Left ventricle myocardium inferior (tissue), 1 donor: ENCODE measurements at regions not wholly inside any gene's neighbourhood (a gene's known extent, or its start where the extent isn't known, plus 50 kb on each side); places are given as distances from the start of the nearest gene placed in this dataset.

Experiments
- DNase-seq: peaks from one replicate; pipeline ENCODE4 v3.0.0-alpha.2; 2020
- H3K27ac ChIP-seq: fragments of 200-600 bp; replicated peaks from 2 replicates; pipeline ENCODE4 v1.8.0; 2021
- H3K27me3 ChIP-seq: fragments of 200-600 bp; 2 replicates; pipeline ENCODE4 v1.8.0; 2021; ENCODE audit warnings: low read depth
- H3K36me3 ChIP-seq: fragments of 200-600 bp; 2 replicates; pipeline ENCODE4 v1.8.0; 2021
- H3K4me1 ChIP-seq: fragments of 200-600 bp; 2 replicates; pipeline ENCODE4 v1.8.0; 2021
- H3K4me3 ChIP-seq: fragments of 200-600 bp; 2 replicates; pipeline ENCODE4 v1.8.0; 2021; ENCODE audit warnings: mild to moderate bottlenecking, moderate library complexity
- H3K9me3 ChIP-seq: fragments of 200-600 bp; replicated peaks from 2 replicates; pipeline ENCODE4 v1.8.0; 2021
- intact Hi-C: fragments of 100-400 bp; cut with micrococcal nuclease; formaldehyde crosslinking; loops from one replicate; pipeline ENCODE4 v1.11.0; 2022
- TF ChIP-seq, protein P1 (sequence below): fragments of 200-600 bp; IDR thresholded peaks from 2 replicates; pipeline ENCODE4 v1.8.0; 2021; ENCODE audit warnings: antibody characterized with exemption, mild to moderate bottlenecking, borderline replicate concordance
- donor health status: DM: no; HTN: yes; CAD: no; lungs with severe emphysema.

DNA sequence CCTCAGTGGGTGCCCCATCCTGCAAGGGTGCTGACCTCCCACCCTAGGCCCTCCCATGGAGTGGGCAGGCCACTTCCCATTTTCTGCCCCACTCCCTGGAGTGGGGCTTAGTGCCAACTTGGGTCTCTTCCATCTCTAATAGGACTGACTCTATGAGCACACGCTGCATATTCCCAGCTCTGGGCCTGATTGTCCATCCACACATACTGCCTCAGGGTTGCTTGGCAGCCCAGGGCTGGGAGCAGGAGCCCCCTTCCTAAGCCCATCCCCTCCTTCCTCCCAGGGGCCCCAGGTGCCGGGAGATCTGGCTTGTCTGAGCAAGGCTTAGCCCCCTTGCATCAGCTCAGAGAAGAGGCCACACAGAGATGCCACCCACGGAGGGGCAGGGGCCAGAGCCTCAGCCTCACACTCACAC, 55.1 kb downstream of the PJA1 start:
- Histone ChIP-seq H3K9me3 (no peaks in the 10 kb centered on the region), H3K27ac (no peak overlapping the region), H3K27me3 (no peaks in the 10 kb centered on the region), H3K4me1 (no peaks in the 10 kb centered on the region), H3K4me3 (no peak overlapping the region), H3K36me3 (no peaks in the 10 kb centered on the region)
- DNase-seq, result no peak
- intact Hi-C loops, result no loop called here
- TF ChIP-seq, protein P1, sequence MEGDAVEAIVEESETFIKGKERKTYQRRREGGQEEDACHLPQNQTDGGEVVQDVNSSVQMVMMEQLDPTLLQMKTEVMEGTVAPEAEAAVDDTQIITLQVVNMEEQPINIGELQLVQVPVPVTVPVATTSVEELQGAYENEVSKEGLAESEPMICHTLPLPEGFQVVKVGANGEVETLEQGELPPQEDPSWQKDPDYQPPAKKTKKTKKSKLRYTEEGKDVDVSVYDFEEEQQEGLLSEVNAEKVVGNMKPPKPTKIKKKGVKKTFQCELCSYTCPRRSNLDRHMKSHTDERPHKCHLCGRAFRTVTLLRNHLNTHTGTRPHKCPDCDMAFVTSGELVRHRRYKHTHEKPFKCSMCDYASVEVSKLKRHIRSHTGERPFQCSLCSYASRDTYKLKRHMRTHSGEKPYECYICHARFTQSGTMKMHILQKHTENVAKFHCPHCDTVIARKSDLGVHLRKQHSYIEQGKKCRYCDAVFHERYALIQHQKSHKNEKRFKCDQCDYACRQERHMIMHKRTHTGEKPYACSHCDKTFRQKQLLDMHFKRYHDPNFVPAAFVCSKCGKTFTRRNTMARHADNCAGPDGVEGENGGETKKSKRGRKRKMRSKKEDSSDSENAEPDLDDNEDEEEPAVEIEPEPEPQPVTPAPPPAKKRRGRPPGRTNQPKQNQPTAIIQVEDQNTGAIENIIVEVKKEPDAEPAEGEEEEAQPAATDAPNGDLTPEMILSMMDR, result no peak

DNA sequence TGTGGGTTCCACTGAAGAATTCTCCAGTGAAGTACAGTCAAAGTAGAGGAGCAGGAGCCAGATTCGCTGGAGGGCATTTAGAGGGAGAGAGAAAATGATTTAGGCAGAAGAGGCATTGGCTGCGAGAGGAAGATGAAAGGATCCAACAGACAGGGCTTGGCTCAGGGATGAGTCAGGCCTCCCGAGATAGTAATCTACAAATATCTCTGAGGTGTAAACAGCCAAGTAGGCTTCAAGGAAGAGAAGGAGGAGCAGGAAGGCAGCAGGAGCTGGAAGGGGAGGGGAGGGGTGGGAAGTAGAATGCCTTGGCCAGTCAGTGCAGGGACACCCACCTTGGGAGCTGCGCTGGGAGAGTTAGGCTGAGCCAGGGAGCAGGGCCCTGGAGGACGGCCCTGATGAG, 55.5 kb downstream of the PJA1 start:
- DNase-seq, result no peak
- intact Hi-C loops, result no loop called here
- Histone ChIP-seq H3K4me3 (no peak overlapping the region), H3K27me3 (no peaks in the 10 kb centered on the region), H3K27ac (no peak overlapping the region), H3K9me3 (no peaks in the 10 kb centered on the region), H3K36me3 (no peaks in the 10 kb centered on the region), H3K4me1 (no peaks in the 10 kb centered on the region)
- TF ChIP-seq, protein P1, result no peak

DNA sequence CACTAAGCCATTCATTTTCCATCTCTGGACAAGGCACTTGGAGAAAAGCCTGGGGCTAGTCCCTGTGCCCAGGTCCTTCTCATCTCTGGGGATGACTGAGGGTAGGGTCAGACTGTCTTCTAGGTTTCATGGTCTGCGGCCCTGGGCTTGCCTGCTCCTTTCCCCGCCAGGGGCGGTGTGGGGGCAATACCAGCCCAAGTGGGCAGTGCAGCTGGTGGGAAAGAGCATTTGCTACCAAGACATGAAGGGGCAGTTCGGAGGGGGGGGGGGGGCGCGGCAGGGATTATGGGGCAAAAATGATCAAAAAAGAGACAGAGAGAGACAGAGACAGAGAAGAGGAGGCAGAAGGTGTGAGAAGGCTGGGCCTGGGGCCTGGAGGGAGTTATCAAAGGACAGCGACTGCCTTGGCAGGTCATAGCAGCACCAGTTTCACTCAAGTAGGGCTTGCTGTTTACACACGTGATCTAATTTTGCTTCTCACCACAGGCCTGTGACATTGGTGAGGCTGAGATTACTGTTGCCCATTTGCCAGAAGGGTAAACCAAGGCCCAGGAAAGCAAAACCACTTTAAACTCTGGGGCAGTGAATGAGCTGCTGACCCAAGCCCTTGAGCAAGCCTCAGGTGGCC, 56.1 kb downstream of the PJA1 start:
- Histone ChIP-seq H3K27me3 (no peaks in the 10 kb centered on the region), H3K36me3 (no peaks in the 10 kb centered on the region), H3K9me3 (no peaks in the 10 kb centered on the region), H3K4me1 (no peaks in the 10 kb centered on the region), H3K4me3 (no peak overlapping the region), H3K27ac (no peak overlapping the region)
- TF ChIP-seq, protein P1, result no peak
- intact Hi-C loops, result no loop called here
- no peak for DNase-seq

DNA sequence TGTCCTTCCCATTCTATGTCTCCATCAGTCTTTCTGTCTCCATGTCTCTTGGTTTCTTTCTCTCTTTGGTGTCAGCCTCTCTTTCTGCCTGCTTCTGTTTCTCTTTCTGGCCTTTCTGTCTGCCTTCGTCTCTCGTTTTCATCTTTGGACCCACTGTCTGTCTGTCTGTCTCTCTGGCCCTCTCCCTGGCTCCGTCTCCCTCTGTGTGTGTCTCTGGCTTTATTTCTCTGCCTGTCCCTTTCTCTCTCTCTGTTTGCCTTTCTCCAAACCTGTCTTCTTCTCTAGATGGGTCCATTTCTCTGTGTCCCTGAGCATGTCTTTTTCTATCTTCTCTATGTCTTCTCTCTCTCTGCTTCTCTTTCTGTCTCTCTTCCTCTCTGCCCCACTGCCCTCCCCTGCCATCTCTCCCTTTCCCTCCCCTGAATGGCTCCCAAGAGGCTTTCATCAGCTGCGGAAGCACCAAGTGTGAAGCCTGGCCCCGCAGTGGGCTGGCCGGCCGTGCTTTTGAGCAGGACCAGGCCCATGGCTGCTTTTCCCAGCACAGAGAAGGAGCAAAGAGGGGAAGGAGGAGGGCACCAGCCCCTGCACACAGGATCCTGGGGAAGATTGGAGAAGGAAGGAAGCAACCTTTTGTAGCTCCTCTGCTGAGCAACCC, 57.4 kb downstream of the PJA1 start:
- DNase-seq, result no peak
- no peaks in the 10 kb centered on the region for H3K9me3 ChIP-seq
- no peaks in the 10 kb centered on the region for H3K27me3 ChIP-seq
- no peak overlapping the region for H3K27ac ChIP-seq
- no peaks in the 10 kb centered on the region for H3K4me1 ChIP-seq
- no peak overlapping the region for H3K4me3 ChIP-seq
- intact Hi-C loops, result no loop called here
- TF ChIP-seq, protein P1, result no peak
- H3K36me3 ChIP-seq, result no peaks in the 10 kb centered on the region

DNA sequence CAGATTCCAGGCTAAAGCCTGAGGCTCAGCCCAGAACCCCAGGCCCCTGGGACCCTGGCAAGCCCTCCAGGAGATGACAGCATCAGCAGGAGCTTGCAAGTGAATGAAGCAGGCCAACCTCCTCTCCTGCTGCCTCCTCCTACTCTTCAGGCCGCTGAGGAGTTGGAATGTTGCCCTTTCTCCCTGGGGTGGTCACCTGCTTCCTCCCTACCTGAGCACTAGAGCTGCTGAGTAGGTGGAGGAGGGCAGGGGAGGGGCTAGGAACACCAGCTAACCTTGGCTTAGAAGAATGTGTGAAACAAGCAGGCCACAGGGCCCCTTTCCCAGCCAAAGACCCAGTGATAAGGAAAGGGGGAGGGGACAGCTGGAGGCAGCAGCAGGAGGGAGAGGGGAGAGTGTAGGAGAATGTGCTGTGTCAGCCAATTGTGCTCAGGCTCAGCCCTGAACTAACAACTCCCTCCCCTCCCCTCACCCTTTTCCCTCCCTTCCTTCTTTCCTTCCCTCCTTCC, 58.0 kb downstream of the PJA1 start:
- peak; percentile 20 for DNase-seq
- H3K27me3 ChIP-seq, result no peaks in the 10 kb centered on the region
- intact Hi-C loops, result no loop called here
- no peaks in the 10 kb centered on the region for H3K36me3 ChIP-seq
- H3K9me3 ChIP-seq, result no peaks in the 10 kb centered on the region
- no peak overlapping the region for H3K4me3 ChIP-seq
- H3K4me1 ChIP-seq, result no peaks in the 10 kb centered on the region
- TF ChIP-seq, protein P1, result no peak
- H3K27ac ChIP-seq, result no peak overlapping the region
